ENCODE measurements at regions not wholly inside any gene's neighbourhood (a gene's known extent, or its start where the extent isn't known, plus 50 kb on each side); places are given as distances from the start of the nearest gene placed in this dataset.
A peak's percentile ranks its signal among the peaks of the same experiment; 100 is the strongest.
"Not testable (repeated sequence)": the region's sequence is repeated elsewhere in the genome, so short reads cannot be mapped to it uniquely, and the experiment has no call there.

DNA sequence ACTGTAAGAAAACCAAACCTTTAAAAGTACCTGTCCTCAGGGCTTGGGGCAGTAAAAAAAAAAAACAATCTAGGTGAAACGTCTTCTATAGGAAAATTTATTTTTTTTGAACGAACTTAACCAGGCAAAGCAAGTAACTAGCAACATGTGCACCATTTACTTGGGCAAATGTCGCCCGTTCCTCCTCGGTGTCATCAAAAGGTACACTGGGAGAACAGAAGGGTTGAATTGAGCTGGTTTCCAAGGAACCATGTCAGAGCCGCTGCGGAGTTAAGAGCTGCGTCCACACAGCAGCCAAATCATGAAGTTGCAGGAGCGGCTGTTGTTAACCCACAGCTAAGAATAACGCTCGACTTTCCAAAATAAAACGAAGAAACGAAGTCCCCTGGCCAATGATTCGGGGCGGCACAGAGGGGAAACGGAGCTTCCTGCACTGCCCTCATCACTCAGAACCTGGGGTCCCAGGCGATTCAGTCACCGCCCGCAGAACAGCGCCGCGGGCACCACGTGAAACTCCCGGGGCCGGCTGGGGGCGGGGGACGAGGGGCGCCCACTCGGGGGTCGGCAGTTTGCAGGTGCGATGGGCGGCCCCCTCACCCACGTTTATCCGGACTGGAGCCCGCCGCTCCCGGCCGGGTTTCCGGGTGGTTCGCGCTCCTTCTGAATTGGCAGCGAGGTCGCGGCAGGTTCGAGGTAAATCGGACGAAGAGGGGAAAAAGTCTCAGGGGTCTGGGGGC, 53.6 kb upstream of the PLGLB1 start:
- not testable (repeated sequence) for DNase-seq (ENCODE audit: low read depth)

DNA sequence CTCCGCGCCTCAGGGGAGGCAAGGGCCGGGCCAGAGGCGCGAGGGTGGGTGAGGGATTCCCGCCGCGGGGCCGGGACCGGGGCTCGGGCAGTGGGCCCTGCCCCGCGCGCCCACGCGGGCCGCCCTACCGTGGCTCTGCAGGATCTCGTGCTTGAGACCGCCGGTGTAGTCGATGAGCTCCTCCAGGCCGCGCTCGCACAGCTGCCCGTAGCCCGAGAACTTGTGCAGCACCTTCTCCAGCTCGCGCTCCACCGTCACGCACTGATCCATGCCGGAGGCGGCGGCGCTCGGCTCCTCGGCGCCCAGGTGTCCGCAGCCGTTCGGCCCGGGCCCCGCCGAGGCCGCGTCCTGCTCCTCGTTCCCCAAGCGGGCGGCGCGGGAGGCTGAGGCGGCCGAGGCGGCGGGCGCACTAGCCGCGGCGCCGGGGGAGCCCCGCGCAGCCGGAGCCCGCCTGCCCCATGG, 54.2 kb upstream of the PLGLB1 start:
- not testable (repeated sequence) for DNase-seq (ENCODE audit: low read depth)

- peak; percentile 79 for DNase-seq (ENCODE audit: low read depth)
Observed at GRCh38 chr2:87076253-87077123, 54.8 kb upstream of the PLGLB1 start.

DNA sequence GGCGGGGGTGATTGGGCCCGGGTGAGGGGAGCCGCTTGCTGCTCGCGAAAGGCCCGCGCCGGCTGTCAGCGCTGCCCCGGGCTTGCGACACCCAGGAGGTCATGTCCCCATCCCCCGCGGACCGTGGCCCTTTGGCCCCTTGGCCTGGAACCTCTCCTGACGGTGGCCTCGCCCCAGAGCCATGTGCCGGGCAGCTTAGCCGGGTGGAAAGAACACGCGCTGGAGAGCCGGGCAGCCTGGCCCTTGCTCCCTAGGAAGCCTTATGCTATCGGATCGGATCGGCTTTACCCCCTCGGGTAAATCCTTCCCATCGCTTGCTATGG, 55.4 kb upstream of the PLGLB1 start:
- not testable (repeated sequence) for DNase-seq (ENCODE audit: low read depth)

GRCh38 chr2:87081727-87082126, 60.1 kb upstream of the PLGLB1 start:
- DNase-seq (ENCODE audit: low read depth) = not testable (repeated sequence)

DNA sequence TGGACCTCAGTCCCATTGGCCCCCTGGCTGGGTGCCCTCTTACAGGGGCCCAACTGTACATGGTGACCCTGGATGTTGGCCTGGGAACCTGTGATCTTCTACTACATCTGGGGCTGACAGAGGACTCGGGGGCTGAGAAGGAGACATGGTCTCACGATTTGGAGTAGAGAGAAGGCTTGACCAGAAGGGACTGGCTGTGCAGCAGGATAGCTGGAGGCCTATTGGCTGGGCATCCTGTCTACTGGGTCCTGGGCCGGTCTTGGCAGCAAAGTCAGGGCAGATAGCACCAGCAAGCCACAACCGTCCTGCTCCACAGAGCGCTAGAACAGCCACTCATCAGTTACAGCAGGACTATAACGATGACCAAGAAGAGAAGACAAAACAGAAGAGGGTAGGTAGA, 66.4 kb upstream of the PLGLB1 start:
- not testable (repeated sequence) for DNase-seq (ENCODE audit: low read depth)

DNA sequence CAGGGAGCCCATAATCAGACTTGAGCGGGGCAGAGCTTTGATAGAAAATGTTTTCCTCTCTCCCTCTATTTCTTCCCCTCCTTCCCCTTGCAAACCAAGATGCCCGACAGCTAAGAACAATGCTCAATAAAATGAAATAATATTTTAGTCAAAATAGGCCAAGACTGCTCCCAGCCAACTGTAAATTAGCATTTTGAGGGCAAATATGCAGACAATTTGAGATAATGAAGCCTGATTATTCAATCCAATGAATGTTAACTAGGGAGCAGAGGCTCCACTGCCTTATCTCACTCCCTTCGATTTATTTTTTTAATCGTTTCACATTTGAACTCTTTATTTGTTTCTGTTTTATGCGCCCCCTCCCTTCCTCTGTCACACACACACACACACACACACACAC, 67.8 kb upstream of the PLGLB1 start:
- not testable (repeated sequence) for DNase-seq (ENCODE audit: low read depth)

GRCh38 chr2:87093252-87093651, 71.6 kb upstream of the PLGLB1 start:
- not testable (repeated sequence) for DNase-seq (ENCODE audit: low read depth)

- not testable (repeated sequence) for DNase-seq (ENCODE audit: low read depth)
Observed at GRCh38 chr2:87093937-87094529, 72.4 kb upstream of the PLGLB1 start.

- not testable (repeated sequence) for DNase-seq (ENCODE audit: low read depth)
Observed at GRCh38 chr2:87095804-87096203, 74.2 kb upstream of the PLGLB1 start.

DNA sequence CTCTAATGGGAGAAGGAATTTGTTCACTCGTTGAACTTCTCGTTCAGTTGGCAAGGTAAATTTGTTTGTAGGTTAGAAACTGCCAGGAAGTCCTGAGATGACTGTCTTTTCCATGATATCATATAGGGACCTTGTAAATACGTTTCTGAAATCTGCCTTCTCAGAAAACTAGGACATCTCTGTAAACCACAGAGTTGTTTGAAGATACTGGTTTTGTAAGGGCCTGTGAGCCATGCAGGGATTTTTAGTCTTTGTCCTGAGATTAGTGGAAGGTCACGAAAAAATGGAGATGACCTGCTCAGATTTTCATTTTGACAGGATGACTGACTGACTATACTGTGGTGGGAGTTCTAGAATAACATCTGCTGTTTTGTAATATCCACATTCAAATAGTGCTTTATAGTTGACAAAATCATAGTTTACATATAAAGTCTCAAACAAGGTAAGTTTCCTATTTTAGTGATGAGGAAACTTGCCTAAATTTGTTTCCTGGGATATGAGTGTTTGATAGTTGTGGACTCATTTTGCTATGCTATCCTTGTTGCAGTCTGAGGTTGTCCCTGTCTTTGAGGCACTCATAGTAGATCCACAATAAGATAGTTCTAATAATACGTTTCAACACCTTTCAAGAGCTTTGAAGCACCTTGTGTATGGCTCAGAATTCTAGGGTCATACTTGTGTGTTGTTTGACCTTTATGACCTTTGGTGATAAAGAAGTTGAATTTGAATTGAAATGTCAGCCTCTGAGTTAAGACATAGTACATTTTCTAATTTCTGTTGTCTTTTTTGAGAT, 107.3 kb upstream of the PLGLB1 start:
- not testable (repeated sequence) for DNase-seq (ENCODE audit: low read depth)

DNA sequence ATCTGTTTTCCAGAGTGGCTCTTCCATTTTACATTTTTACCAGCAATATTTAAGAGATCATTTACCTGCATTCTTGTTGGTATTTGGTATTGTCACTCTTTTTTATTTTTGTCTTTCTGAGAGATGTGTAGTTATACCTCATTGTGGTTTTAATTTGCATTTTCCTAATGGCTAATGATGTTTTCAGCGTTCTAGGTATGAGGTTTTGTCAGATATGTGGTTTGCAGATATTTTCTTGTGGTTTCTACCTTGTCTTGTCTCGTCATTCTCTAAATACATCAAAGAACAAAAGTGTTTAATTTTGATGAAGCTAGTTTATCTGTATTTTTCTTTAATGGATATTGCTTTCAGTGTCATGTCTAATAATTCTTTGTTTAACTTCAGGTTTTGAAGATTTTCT, 110.9 kb upstream of the PLGLB1 start:
- DNase-seq (ENCODE audit: low read depth) = not testable (repeated sequence)

DNA sequence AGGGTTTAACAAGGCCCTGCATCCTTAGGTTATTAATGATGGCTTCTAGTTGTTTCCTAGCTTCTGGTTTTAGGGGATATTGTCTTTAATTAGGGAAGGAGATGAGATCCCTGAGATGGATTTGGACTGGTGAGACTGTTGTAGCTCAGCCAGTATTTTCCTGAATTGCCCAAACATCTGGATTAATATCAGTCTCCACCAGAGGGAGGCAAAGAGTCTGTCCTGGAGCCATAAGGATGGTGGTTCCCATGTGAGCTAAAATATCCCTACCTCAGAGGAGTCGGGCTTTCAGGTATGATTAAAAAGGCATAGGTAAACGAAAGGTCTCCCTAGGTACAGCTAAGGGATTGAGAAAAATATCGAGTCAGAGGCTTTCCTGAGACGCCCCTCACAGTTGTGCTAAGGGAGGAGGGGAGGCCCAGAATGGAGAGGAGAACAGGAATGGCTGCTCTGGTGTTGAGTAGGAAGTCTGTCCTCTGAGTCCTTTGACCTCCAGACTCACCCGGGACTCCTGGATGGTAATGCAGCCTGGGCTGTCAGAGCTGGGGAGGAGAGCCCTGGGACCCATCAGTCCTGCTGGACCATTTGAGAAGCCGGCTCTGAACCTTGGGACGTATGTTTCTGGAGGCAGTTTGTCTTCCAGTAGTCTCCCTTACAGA, 130.3 kb upstream of the PLGLB1 start:
- not testable (repeated sequence) for DNase-seq (ENCODE audit: low read depth)

GRCh38 chr2:87174454-87174853, 152.8 kb upstream of the PLGLB1 start:
- not testable (repeated sequence) for DNase-seq (ENCODE audit: low read depth)

DNA sequence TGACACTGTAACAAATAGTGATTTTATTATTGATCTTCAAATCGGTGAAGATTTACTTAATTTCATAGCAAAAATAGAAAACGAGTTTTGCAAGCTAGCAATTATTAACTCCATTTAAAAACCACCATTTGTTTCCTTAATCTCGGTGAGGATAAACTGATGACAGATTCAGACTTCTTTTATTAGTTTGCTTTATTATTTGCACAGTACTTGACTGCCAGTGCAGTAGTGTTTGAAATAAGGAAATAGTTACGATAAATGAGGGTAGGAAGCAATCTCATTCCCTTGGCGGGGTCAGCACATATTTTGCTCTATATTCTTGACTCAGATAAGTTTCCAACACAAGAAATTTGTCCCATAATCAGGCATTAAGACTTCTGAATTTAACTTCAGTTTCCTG, 161.7 kb upstream of the PLGLB1 start:
- DNase-seq (ENCODE audit: low read depth) = not testable (repeated sequence)

- not testable (repeated sequence) for DNase-seq (ENCODE audit: low read depth)
Observed at GRCh38 chr2:87184260-87184659, 162.6 kb upstream of the PLGLB1 start.

DNA sequence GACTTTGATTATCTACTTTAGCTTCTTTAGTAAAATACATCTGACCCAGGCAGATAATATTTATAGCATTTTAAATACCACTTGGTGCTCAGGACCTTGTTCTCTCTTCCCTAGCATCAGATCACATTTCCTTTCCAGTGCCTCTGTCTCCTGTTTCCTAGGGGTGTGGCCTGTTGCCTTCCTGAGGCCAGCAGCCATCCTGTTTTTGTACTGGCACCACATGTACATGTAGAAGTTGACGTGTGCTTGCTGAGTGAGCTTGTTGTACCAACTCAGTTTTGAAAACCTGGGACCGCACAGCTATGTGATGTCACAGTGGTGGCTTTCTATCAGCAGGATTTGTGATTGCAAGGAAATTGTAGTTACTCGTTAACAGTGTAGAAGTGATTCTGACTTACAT, 167.6 kb upstream of the PLGLB1 start:
- DNase-seq (ENCODE audit: low read depth) = not testable (repeated sequence)

DNA sequence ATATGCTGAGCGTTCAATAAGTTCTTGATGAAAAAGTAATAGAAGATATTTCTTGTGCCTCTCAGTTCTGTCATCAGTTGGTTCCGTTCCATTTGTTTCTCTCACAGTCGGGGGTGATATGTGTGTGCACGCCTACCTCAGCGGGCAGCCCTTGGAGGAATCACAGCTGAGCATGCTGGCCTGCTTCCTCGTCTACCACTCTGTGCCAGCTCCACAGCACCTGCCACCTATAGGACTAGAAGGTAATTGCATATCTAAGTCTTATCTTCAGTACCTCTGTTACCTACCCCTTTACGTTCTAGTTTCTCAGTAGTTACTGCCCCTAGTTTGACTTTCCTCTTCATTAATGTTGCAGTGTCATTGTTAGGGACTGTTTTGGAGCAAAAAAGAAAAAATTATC, 171.7 kb upstream of the PLGLB1 start:
- DNase-seq (ENCODE audit: low read depth) = not testable (repeated sequence)

DNA sequence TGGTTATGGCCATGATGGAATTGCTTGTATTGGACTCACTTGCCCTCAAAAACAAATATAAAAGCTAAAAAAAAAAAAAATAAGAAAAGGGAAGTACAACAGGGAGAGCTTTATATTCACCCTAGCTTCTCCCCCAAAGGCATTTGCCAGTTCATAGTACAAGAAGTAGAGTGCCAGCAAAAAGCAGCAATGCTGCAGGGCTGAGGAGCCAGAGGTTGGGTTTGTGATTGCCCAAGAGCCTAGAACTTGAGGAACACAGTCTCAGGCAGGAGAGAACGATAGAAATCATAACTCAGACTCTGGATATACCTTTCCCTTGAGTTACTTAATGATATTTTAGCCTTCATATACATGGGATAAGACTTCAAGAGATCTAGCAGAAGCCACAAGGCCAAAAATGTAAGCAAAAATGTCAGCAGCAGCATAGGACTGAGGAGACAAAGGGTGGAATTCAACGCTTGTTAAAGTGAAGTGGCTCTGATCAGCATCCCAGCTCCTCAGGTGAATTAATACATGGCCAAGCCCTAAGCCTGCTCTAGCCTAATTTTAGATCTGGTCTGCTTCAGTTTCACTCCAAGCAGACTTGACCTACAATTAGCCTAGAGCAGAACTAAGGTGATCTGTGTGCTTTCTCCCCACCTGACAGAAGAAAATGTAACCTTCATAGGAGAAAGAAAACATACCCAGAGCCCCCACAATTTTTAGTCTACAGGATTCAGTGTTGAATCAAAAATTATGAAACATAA, 172.8 kb upstream of the PLGLB1 start:
- not testable (repeated sequence) for DNase-seq (ENCODE audit: low read depth)

DNA sequence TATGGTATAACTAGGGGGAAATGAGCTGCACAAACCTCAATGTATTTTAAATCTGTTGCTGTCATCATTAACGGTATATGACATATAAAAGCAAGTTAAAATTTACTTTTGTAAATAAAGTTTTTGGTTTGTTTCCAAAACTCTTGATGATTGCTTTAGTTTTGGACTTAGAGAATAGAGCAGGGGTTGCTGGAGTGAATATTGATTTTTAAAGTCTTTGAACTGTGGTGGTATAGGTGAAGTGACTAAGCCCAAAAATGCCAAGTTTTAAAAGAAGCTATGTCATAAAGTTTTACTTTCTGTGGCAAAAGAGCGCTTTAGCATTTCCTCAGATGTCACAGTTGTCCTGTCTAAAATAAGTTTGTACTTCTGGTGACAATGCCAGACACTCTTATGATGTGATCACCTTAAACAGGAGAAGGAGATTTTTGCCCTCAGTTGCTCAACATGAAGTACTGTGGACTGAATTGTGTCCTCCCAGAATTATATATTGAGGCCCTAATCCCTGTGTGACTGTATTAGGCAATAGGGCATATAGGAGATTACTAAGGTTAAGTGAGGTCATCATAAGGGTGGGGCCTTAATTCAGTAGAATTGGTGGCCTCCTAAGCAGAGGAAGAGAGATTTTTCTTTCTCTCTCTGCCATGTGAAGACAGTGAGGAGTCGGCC, 175.2 kb upstream of the PLGLB1 start:
- not testable (repeated sequence) for DNase-seq (ENCODE audit: low read depth)

Measured in CMK (cell line).